HEK293 (cell line): ENCODE measurements at regions not wholly inside any gene's neighbourhood (a gene's known extent, or its start where the extent isn't known, plus 50 kb on each side); places are given as distances from the start of the nearest gene placed in this dataset.
A peak's percentile ranks its signal among the peaks of the same experiment; 100 is the strongest.

Source experiments
- CTCF ChIA-PET: fragments of 350-600 bp; formaldehyde crosslinking; extraction: SDS; loops from one replicate; lab custom pipeline; 2021; ENCODE audit warnings: antibody characterized with exemption; lab: Yijun Ruan, JAX
- POLR2A ChIA-PET: fragments of 300-600 bp; formaldehyde crosslinking; extraction: SDS; loops from one replicate; lab custom pipeline; 2020; ENCODE audit warnings: antibody characterized with exemption, inconsistent platforms; lab: Yijun Ruan, JAX
- H3K27ac ChIP-seq: fragments of 200-500 bp; sonication (Bioruptor generic); 2 replicates; pipeline ENCODE4 v1.5.1; 2014; ENCODE audit warnings: low read depth, low read length, control low read depth, inconsistent platforms; ENCODE audit errors: extremely low read depth
- H3K36me3 ChIP-seq, 2 experiments: fragments of 200-500 bp in 1 of 2; sonication (Bioruptor generic) in 1 of 2; 1 replicate in 1 of 2; 2 replicates in 1 of 2; pipeline ENCODE4 v1.5.1; 2014 to 2017; ENCODE audit warnings: inconsistent platforms in 2 of 2, low read length in 2 of 2; ENCODE audit not compliant: control insufficient read depth in 2 of 2, insufficient read depth in 1 of 2
- H3K4me1 ChIP-seq: fragments of 200-500 bp; sonication (Bioruptor generic); 2 replicates; pipeline ENCODE4 v1.5.1; 2014; ENCODE audit warnings: mild to moderate bottlenecking, low read length, inconsistent platforms; ENCODE audit not compliant: control insufficient read depth, insufficient read depth
- H3K4me3 ChIP-seq: 2 replicates; pipeline ENCODE4 v1.5.1; 2011; ENCODE audit warnings: low read depth, mild to moderate bottlenecking, control low read depth, low read length, moderate library complexity
- H3K9me3 ChIP-seq: fragments of 200-500 bp; sonication (Bioruptor generic); 2 replicates; pipeline ENCODE4 v1.5.1; 2014; ENCODE audit warnings: low read depth, low read length, inconsistent platforms; ENCODE audit not compliant: control insufficient read depth, insufficient read depth
- KLF10 ChIP-seq: fragments of 450-650 bp; IDR thresholded peaks from 2 replicates; pipeline ENCODE4 v1.5.1; 2018; ENCODE audit warnings: missing biosample characterization, mild to moderate bottlenecking, missing genetic modification characterization
- MZF1 ChIP-seq: fragments of 450-650 bp; formaldehyde crosslinking; IDR thresholded peaks from 2 replicates; pipeline ENCODE4 v1.5.1; 2017; ENCODE audit warnings: missing biosample characterization, missing genetic modification characterization, borderline replicate concordance
- ZBTB17 ChIP-seq: fragments of 450-650 bp; formaldehyde crosslinking; IDR thresholded peaks from 2 replicates; pipeline ENCODE4 v1.5.1; 2016; ENCODE audit warnings: missing biosample characterization, missing genetic modification characterization
- ZFHX2 ChIP-seq: fragments of 450-650 bp; formaldehyde crosslinking; conservative IDR thresholded peaks from 2 replicates; pipeline ENCODE4 v1.5.1; 2016; ENCODE audit warnings: missing biosample characterization, missing genetic modification characterization
- ZNF184 ChIP-seq: fragments of 450-650 bp; IDR thresholded peaks from 2 replicates; pipeline ENCODE4 v1.5.1; 2018; ENCODE audit warnings: missing biosample characterization, mild to moderate bottlenecking, missing genetic modification characterization
- ZNF292 ChIP-seq: fragments of 450-650 bp; formaldehyde crosslinking; IDR thresholded peaks from 2 replicates; pipeline ENCODE4 v1.5.1; 2016; ENCODE audit warnings: low read depth, missing biosample characterization, missing genetic modification characterization, borderline replicate concordance
- ZNF433 ChIP-seq: fragments of 450-650 bp; formaldehyde crosslinking; IDR thresholded peaks from 2 replicates; pipeline ENCODE4 v1.5.1; 2016; ENCODE audit warnings: missing biosample characterization, missing genetic modification characterization, low read depth
- ZNF501 ChIP-seq: fragments of 450-650 bp; formaldehyde crosslinking; IDR thresholded peaks from 2 replicates; pipeline ENCODE4 v1.5.1; 2016; ENCODE audit warnings: missing biosample characterization, missing genetic modification characterization
- ZNF585B ChIP-seq: fragments of 450-650 bp; formaldehyde crosslinking; IDR thresholded peaks from 2 replicates; pipeline ENCODE4 v1.5.1; 2016; ENCODE audit warnings: missing biosample characterization, missing genetic modification characterization
- ZNF600 ChIP-seq: fragments of 450-650 bp; formaldehyde crosslinking; IDR thresholded peaks from 2 replicates; pipeline ENCODE4 v1.5.1; 2016; ENCODE audit warnings: missing biosample characterization, missing genetic modification characterization
- ZSCAN23 ChIP-seq: fragments of 450-650 bp; formaldehyde crosslinking; IDR thresholded peaks from 2 replicates; pipeline ENCODE4 v1.5.1; 2016; ENCODE audit warnings: missing biosample characterization, missing genetic modification characterization
- TF ChIP-seq, protein P1 (sequence below): fragments of 450-650 bp; formaldehyde crosslinking; IDR thresholded peaks from 2 replicates; pipeline ENCODE4 v1.5.1; 2016; ENCODE audit warnings: missing biosample characterization, missing genetic modification characterization
- TF ChIP-seq, protein P2 (sequence below): fragments of 450-650 bp; formaldehyde crosslinking; IDR thresholded peaks from 2 replicates; pipeline ENCODE4 v1.5.1; 2016; ENCODE audit warnings: missing biosample characterization, missing genetic modification characterization
- TF ChIP-seq, protein P3 (sequence below): fragments of 450-650 bp; IDR thresholded peaks from 2 replicates; pipeline ENCODE4 v1.5.1; 2018; ENCODE audit warnings: missing biosample characterization, mild to moderate bottlenecking, missing genetic modification characterization
- TF ChIP-seq, protein P4 (sequence below): fragments of 450-650 bp; formaldehyde crosslinking; IDR thresholded peaks from 2 replicates; pipeline ENCODE4 v1.5.1; 2016; ENCODE audit warnings: missing biosample characterization, missing genetic modification characterization

DNA sequence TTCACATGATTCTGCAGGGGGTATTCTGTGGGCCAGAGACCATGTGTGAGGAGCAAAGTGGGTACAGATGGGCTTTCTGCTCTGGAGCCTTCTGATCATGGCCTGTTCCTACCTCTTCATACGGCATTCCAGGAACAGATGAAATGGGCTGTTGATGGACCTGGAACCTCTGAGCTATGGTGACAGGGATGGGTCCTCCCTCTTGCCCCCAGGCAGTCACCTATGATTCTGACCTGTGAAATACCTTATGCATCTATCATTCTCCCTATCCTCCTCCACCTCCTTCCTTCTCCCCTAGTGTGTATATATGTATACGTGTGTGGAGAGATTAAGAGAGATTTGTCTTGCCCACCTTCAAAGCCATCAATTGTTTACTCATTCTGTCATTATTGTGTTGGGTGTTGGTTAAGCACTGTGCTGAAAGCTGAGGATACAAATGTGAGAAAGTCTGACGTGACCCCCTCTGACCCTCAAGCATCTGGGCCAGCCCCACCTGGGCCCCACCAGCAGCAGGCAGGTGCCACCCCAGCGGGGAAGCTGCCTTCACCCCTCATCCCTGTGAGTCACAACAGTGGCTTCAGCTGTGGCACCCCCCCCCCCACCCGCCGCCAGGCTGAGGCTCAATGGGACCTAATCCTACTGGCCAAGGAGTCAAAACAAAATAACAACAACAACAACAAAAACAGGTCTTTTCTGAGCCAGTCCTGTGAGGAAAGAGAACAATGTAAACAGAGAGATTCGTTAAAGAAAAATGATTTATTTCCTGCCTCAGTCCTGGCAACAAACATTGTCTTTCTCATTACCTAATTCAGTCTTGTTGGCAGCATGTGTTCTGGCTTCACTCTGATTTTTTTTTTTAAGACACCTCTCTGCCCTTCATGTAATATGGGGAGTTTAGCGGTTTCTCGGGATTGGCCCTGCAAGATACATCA lies 103.8 kb upstream of the CDC42EP3 start:
- H3K27ac ChIP-seq: no peak overlapping the region
- H3K4me3 ChIP-seq: no peak overlapping the region
- TF ChIP-seq MZF1 (tag by site-specific recombination) (no peak), ZNF501 (tag by site-specific recombination) (no peak), ZNF585B (no peak), ZSCAN23 (tag by site-specific recombination) (no peak), ZNF184 (tag by site-specific recombination) (no peak), ZNF600 (no peak), ZNF292 (tag by site-specific recombination) (no peak), KLF10 (tag by site-specific recombination) (no peak), ZFHX2 (no peak), ZNF433 (tag by site-specific recombination) (no peak)
- TF ChIP-seq, protein P1, sequence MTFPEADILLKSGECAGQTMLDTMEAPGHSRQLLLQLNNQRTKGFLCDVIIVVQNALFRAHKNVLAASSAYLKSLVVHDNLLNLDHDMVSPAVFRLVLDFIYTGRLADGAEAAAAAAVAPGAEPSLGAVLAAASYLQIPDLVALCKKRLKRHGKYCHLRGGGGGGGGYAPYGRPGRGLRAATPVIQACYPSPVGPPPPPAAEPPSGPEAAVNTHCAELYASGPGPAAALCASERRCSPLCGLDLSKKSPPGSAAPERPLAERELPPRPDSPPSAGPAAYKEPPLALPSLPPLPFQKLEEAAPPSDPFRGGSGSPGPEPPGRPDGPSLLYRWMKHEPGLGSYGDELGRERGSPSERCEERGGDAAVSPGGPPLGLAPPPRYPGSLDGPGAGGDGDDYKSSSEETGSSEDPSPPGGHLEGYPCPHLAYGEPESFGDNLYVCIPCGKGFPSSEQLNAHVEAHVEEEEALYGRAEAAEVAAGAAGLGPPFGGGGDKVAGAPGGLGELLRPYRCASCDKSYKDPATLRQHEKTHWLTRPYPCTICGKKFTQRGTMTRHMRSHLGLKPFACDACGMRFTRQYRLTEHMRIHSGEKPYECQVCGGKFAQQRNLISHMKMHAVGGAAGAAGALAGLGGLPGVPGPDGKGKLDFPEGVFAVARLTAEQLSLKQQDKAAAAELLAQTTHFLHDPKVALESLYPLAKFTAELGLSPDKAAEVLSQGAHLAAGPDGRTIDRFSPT: no peak
- TF ChIP-seq, protein P2, sequence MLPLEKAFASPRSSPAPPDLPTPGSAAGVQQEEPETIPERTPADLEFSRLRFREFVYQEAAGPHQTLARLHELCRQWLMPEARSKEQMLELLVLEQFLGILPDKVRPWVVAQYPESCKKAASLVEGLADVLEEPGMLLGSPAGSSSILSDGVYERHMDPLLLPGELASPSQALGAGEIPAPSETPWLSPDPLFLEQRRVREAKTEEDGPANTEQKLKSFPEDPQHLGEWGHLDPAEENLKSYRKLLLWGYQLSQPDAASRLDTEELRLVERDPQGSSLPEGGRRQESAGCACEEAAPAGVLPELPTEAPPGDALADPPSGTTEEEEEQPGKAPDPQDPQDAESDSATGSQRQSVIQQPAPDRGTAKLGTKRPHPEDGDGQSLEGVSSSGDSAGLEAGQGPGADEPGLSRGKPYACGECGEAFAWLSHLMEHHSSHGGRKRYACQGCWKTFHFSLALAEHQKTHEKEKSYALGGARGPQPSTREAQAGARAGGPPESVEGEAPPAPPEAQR (tag by site-specific recombination): no peak
- no peaks in the 10 kb centered on the region for H3K9me3 ChIP-seq
- ChIA-PET CTCF (interaction anchor here (0.6 kb wide), 1 partner anchor 60 kb away, joined by 4 read pairs; no protein-coding TSS in a partner anchor), POLR2A (no interaction called here)
- H3K36me3 ChIP-seq: no peaks in the 10 kb centered on the region
- H3K4me1 ChIP-seq: no peaks in the 10 kb centered on the region

DNA sequence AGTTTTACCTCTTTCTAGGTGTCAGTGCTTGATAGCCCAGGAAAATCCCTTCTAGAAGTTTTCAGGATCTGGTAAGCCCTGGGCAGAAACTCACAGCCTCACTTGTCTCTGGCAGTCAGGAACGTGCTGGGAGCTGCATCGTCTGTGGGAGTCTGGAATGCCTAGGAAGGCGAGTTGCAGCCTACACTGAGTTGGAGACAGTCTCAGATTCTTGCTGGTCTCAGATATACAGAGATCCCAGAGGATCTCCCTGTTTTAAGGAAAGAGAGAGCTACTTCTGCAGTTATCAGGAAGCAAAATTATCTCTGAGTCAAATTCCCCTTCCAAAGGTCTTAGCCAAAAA lies 104.4 kb upstream of the CDC42EP3 start:
- TF ChIP-seq, protein P3, sequence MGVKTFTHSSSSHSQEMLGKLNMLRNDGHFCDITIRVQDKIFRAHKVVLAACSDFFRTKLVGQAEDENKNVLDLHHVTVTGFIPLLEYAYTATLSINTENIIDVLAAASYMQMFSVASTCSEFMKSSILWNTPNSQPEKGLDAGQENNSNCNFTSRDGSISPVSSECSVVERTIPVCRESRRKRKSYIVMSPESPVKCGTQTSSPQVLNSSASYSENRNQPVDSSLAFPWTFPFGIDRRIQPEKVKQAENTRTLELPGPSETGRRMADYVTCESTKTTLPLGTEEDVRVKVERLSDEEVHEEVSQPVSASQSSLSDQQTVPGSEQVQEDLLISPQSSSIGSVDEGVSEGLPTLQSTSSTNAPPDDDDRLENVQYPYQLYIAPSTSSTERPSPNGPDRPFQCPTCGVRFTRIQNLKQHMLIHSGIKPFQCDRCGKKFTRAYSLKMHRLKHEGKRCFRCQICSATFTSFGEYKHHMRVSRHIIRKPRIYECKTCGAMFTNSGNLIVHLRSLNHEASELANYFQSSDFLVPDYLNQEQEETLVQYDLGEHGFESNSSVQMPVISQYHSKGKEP: no peak
- TF ChIP-seq, protein P4, sequence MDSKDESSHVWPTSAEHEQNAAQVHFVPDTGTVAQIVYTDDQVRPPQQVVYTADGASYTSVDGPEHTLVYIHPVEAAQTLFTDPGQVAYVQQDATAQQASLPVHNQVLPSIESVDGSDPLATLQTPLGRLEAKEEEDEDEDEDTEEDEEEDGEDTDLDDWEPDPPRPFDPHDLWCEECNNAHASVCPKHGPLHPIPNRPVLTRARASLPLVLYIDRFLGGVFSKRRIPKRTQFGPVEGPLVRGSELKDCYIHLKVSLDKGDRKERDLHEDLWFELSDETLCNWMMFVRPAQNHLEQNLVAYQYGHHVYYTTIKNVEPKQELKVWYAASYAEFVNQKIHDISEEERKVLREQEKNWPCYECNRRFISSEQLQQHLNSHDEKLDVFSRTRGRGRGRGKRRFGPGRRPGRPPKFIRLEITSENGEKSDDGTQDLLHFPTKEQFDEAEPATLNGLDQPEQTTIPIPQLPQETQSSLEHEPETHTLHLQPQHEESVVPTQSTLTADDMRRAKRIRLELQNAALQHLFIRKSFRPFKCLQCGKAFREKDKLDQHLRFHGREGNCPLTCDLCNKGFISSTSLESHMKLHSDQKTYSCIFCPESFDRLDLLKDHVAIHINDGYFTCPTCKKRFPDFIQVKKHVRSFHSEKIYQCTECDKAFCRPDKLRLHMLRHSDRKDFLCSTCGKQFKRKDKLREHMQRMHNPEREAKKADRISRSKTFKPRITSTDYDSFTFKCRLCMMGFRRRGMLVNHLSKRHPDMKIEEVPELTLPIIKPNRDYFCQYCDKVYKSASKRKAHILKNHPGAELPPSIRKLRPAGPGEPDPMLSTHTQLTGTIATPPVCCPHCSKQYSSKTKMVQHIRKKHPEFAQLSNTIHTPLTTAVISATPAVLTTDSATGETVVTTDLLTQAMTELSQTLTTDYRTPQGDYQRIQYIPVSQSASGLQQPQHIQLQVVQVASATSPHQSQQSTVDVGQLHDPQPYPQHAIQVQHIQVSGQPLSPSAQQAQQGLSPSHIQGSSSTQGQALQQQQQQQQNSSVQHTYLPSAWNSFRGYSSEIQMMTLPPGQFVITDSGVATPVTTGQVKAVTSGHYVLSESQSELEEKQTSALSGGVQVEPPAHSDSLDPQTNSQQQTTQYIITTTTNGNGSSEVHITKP (tag by site-specific recombination): no peak
- TF ChIP-seq ZBTB17 (tag by site-specific recombination): peak; percentile 80
- no peaks in the 10 kb centered on the region for H3K9me3 ChIP-seq
- H3K27ac ChIP-seq: no peak overlapping the region
- H3K4me3 ChIP-seq: no peak overlapping the region
- no peaks in the 10 kb centered on the region; the same call in 1 of the 2 replicates for H3K4me1 ChIP-seq
- ChIA-PET POLR2A (interaction anchor here (1.4 kb wide), 1 partner anchor 9 kb away, joined by 4 read pairs; no protein-coding TSS in a partner anchor), CTCF (interaction anchor here (0.6 to 1.4 kb wide), 2 partner anchors 10 to 59 kb away, joined by 4 read pairs; no protein-coding TSS in a partner anchor)
- H3K36me3 ChIP-seq: no peaks in the 10 kb centered on the region
